ENCODE measurements at regions not wholly inside any gene's neighbourhood (a gene's known extent, or its start where the extent isn't known, plus 50 kb on each side); places are given as distances from the start of the nearest gene placed in this dataset.

- no peak for DNase-seq (ENCODE audit: low read depth)
- no peaks in the 10 kb centered on the region for H3K36me3 ChIP-seq (ENCODE audit: control insufficient read depth, insufficient read depth, low read length, severe bottlenecking)
- H3K9me3 ChIP-seq (ENCODE audit: control insufficient read depth, low read length), result no peaks in the 10 kb centered on the region
- H3K4me1 ChIP-seq (ENCODE audit: control insufficient read depth, insufficient read depth, low read length), result no peaks in the 10 kb centered on the region
- no peak overlapping the region for H3K9ac ChIP-seq (ENCODE audit: low read length)
- H3K27me3 ChIP-seq (replicated peaks; ENCODE audit: control insufficient read depth, insufficient read depth, low read length), result peaks cover 38% of the 10 kb centered on the region
- no peak overlapping the region for H3K4me3 ChIP-seq (ENCODE audit: low read length)
Measured at GRCh38 chr5:2164586-2164985, 281.9 kb upstream of the IRX4 start.

- H3K9ac ChIP-seq (ENCODE audit: low read length), result no peak overlapping the region
- no peak overlapping the region for H3K4me3 ChIP-seq (ENCODE audit: low read length)
- no peaks in the 10 kb centered on the region for H3K4me1 ChIP-seq (ENCODE audit: control insufficient read depth, insufficient read depth, low read length)
- no peaks in the 10 kb centered on the region for H3K9me3 ChIP-seq (ENCODE audit: control insufficient read depth, low read length)
- DNase-seq (ENCODE audit: low read depth), result no peak
- H3K36me3 ChIP-seq (ENCODE audit: control insufficient read depth, insufficient read depth, low read length, severe bottlenecking), result no peaks in the 10 kb centered on the region
- H3K27me3 ChIP-seq (replicated peaks; ENCODE audit: control insufficient read depth, insufficient read depth, low read length), result peaks cover 37% of the 10 kb centered on the region
Measured at GRCh38 chr5:2163940-2164490, 281.3 kb upstream of the IRX4 start.

DNA sequence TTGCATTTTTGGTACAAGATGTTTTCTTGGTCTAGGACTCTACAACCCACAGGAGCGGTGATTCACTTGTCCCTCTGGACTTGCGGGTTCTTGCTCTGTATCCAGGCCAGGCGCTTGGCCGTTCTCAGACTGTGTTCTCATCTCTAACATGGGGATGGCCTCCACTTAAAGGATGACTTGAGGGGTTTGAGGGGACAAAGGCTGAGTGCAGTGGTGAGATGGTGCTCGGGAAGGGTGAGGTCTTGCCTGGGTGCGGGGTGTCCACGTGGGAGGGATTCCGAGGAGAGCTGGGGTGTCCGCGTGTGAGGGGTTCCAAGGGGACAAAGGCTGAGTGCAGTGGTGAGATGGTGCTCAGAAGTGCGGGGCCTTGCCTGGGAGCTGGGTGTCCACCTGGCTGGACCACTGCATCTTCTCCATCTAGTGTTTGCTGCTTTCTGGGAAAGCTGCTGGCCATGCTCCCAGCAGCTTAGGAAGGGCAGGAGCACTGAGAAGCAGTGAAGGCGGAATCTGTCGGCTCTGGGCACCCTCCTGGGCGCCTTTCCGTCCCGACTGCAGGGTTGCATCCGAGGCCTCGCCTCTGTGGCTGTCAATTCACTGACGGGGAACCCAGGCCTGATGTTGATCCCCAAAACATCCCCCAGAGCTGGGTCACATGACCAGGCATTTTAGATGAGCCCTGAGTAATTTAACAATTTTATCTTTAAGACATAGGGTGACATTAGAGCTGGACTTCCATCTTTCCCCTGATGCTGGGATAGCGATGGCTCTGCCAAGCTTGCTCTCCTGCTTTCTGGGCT lies 280.5 kb upstream of the IRX4 start:
- Histone ChIP-seq H3K36me3 (ENCODE audit: control insufficient read depth, insufficient read depth, low read length, severe bottlenecking) (no peaks in the 10 kb centered on the region), H3K4me3 (ENCODE audit: low read length) (no peak overlapping the region), H3K4me1 (ENCODE audit: control insufficient read depth, insufficient read depth, low read length) (no peaks in the 10 kb centered on the region), H3K9me3 (ENCODE audit: control insufficient read depth, low read length) (no peaks in the 10 kb centered on the region), H3K27me3 (replicated peaks; ENCODE audit: control insufficient read depth, insufficient read depth, low read length) (peaks cover 35% of the 10 kb centered on the region), H3K9ac (ENCODE audit: low read length) (no peak overlapping the region)
- no peak for DNase-seq (ENCODE audit: low read depth)

GRCh38 chr5:2160811-2161210 lies 278.1 kb upstream of the IRX4 start:
- H3K4me3 ChIP-seq (ENCODE audit: low read length), result no peak overlapping the region
- H3K36me3 ChIP-seq (ENCODE audit: control insufficient read depth, insufficient read depth, low read length, severe bottlenecking), result no peaks in the 10 kb centered on the region
- H3K9ac ChIP-seq (ENCODE audit: low read length), result no peak overlapping the region
- DNase-seq (ENCODE audit: low read depth), result no peak
- no peaks in the 10 kb centered on the region for H3K4me1 ChIP-seq (ENCODE audit: control insufficient read depth, insufficient read depth, low read length)
- H3K9me3 ChIP-seq (ENCODE audit: control insufficient read depth, low read length), result no peaks in the 10 kb centered on the region
- H3K27me3 ChIP-seq (replicated peaks; ENCODE audit: control insufficient read depth, insufficient read depth, low read length), result peaks cover 22% of the 10 kb centered on the region

- Histone ChIP-seq H3K27me3 (replicated peaks; ENCODE audit: control insufficient read depth, insufficient read depth, low read length) (peaks cover 23% of the 10 kb centered on the region), H3K4me1 (ENCODE audit: control insufficient read depth, insufficient read depth, low read length) (no peaks in the 10 kb centered on the region), H3K36me3 (ENCODE audit: control insufficient read depth, insufficient read depth, low read length, severe bottlenecking) (no peaks in the 10 kb centered on the region), H3K4me3 (ENCODE audit: low read length) (no peak overlapping the region), H3K9me3 (ENCODE audit: control insufficient read depth, low read length) (no peaks in the 10 kb centered on the region), H3K9ac (ENCODE audit: low read length) (no peak overlapping the region)
- DNase-seq (ENCODE audit: low read depth), result no peak
Measured at GRCh38 chr5:2158767-2159166, 276.0 kb upstream of the IRX4 start.

DNA sequence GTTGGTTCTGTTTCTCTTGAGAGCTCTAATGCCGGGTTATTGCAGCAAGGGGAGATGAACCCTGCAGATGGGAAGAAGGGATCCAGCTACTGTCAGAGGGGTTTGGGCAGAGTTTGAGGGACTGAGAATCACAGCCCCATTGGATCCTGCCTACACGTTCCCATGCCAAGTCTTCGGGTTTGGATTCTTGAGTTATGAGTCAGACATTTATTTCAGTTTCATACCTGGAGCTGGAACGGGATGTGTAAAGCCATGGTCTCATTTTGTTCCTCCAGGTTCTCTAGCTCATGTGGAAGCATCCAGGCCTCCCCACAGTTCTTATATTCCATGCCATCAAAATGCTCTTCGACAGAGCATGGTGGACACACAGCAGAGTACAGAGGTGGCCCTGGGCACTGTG lies 275.4 kb upstream of the IRX4 start:
- no peak overlapping the region for H3K9ac ChIP-seq (ENCODE audit: low read length)
- H3K27me3 ChIP-seq (replicated peaks; ENCODE audit: control insufficient read depth, insufficient read depth, low read length), result peaks cover 25% of the 10 kb centered on the region
- no peak overlapping the region for H3K4me3 ChIP-seq (ENCODE audit: low read length)
- no peaks in the 10 kb centered on the region for H3K9me3 ChIP-seq (ENCODE audit: control insufficient read depth, low read length)
- H3K36me3 ChIP-seq (ENCODE audit: control insufficient read depth, insufficient read depth, low read length, severe bottlenecking), result no peaks in the 10 kb centered on the region
- DNase-seq (ENCODE audit: low read depth), result no peak
- no peaks in the 10 kb centered on the region for H3K4me1 ChIP-seq (ENCODE audit: control insufficient read depth, insufficient read depth, low read length)

GRCh38 chr5:2157372-2157771 lies 274.6 kb upstream of the IRX4 start:
- Histone ChIP-seq H3K36me3 (ENCODE audit: control insufficient read depth, insufficient read depth, low read length, severe bottlenecking) (no peaks in the 10 kb centered on the region), H3K27me3 (replicated peaks; ENCODE audit: control insufficient read depth, insufficient read depth, low read length) (peaks cover 25% of the 10 kb centered on the region), H3K9ac (ENCODE audit: low read length) (no peak overlapping the region), H3K9me3 (ENCODE audit: control insufficient read depth, low read length) (no peaks in the 10 kb centered on the region), H3K4me3 (ENCODE audit: low read length) (no peak overlapping the region), H3K4me1 (ENCODE audit: control insufficient read depth, insufficient read depth, low read length) (no peaks in the 10 kb centered on the region)
- DNase-seq (ENCODE audit: low read depth), result no peak

DNA sequence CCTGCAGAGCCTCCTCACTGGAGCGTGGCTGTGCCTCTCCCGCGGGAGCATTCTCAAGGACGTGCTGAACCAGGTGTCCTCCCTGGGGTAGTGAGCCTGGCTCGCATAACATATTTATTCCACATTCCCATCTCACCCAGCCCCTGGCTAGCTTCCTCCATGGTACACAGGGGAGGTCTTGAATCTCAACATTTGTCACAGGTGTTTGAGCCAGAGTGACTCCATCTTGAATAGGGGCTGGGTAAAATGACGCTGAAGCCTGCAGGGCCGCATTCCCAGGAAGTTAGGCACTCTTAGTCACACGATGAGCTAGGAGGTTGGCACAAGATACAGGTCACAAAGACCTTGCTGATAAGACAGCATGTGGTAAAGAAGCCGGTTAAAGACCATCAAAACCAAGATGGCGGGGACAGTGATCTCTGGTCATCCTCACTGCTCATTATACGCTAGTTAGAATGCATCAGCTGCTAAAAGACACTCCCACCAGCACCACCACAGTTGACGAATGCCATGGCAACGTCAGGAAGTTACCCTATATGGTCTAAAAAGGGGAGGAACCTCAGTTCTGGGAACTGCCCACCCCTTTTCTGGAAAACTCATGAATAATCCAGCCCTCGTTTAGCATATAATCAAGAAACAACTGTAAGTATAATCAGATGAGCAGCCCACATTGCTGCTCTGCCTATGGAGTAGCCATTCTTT lies 273.8 kb upstream of the IRX4 start:
- Histone ChIP-seq H3K9me3 (ENCODE audit: control insufficient read depth, low read length) (no peaks in the 10 kb centered on the region), H3K36me3 (ENCODE audit: control insufficient read depth, insufficient read depth, low read length, severe bottlenecking) (no peaks in the 10 kb centered on the region), H3K27me3 (replicated peaks; ENCODE audit: control insufficient read depth, insufficient read depth, low read length) (peaks cover 25% of the 10 kb centered on the region), H3K4me1 (ENCODE audit: control insufficient read depth, insufficient read depth, low read length) (no peaks in the 10 kb centered on the region), H3K4me3 (ENCODE audit: low read length) (no peak overlapping the region), H3K9ac (ENCODE audit: low read length) (no peak overlapping the region)
- DNase-seq (ENCODE audit: low read depth), result no peak

GRCh38 chr5:2155556-2155955 lies 272.8 kb upstream of the IRX4 start:
- no peak overlapping the region for H3K9ac ChIP-seq (ENCODE audit: low read length)
- H3K36me3 ChIP-seq (ENCODE audit: control insufficient read depth, insufficient read depth, low read length, severe bottlenecking), result no peaks in the 10 kb centered on the region
- DNase-seq (ENCODE audit: low read depth), result no peak
- H3K4me3 ChIP-seq (ENCODE audit: low read length), result no peak overlapping the region
- H3K9me3 ChIP-seq (ENCODE audit: control insufficient read depth, low read length), result no peaks in the 10 kb centered on the region
- peaks cover 25% of the 10 kb centered on the region for H3K27me3 ChIP-seq (replicated peaks; ENCODE audit: control insufficient read depth, insufficient read depth, low read length)
- H3K4me1 ChIP-seq (ENCODE audit: control insufficient read depth, insufficient read depth, low read length), result no peaks in the 10 kb centered on the region

DNA sequence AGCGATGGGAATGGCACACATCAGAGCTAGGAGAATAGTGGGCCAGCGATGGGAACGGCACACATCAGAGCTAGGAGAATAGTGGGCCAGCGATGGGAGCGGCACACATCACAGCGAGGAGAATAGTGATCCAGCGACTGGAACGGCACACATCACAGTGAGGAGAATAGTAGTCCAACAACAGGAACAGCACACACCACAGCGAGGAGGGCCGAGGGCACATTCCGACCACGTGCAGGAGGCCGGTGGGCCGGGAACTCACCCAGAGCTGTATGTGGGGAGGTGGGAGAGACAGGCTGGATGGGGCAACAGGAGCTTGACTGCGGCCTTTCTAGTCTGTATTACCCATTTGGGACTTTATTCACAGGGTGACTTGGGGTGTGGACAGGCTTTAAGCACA lies 271.1 kb upstream of the IRX4 start:
- no peaks in the 10 kb centered on the region for H3K36me3 ChIP-seq (ENCODE audit: control insufficient read depth, insufficient read depth, low read length, severe bottlenecking)
- H3K4me3 ChIP-seq (ENCODE audit: low read length), result no peak overlapping the region
- DNase-seq (ENCODE audit: low read depth), result no peak
- peaks cover 14% of the 10 kb centered on the region for H3K27me3 ChIP-seq (replicated peaks; ENCODE audit: control insufficient read depth, insufficient read depth, low read length)
- H3K9ac ChIP-seq (ENCODE audit: low read length), result no peak overlapping the region
- H3K4me1 ChIP-seq (ENCODE audit: control insufficient read depth, insufficient read depth, low read length), result no peaks in the 10 kb centered on the region
- no peaks in the 10 kb centered on the region for H3K9me3 ChIP-seq (ENCODE audit: control insufficient read depth, low read length)

DNA sequence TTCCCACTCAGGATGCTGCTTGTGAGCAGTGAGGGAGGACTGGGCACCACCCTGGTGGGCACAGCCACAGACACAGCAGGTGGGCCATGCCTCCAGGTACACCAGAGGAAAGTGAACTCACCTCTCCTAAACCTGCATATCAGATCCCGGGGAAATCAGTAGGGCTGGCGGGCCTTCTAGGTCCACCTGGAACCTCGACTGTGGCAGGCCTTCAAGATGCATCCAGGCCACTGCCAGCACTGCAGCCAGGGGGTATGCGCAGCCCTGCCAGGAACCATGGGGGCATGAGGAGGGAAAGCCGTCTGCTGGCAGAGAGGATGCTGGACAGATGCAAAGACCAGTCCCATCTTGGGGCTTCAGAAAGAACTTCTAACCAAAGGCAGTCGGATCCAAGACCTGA lies 270.6 kb upstream of the IRX4 start:
- no peaks in the 10 kb centered on the region for H3K9me3 ChIP-seq (ENCODE audit: control insufficient read depth, low read length)
- no peaks in the 10 kb centered on the region for H3K4me1 ChIP-seq (ENCODE audit: control insufficient read depth, insufficient read depth, low read length)
- no peak overlapping the region for H3K4me3 ChIP-seq (ENCODE audit: low read length)
- DNase-seq (ENCODE audit: low read depth), result no peak
- peaks cover 11% of the 10 kb centered on the region for H3K27me3 ChIP-seq (replicated peaks; ENCODE audit: control insufficient read depth, insufficient read depth, low read length)
- H3K36me3 ChIP-seq (ENCODE audit: control insufficient read depth, insufficient read depth, low read length, severe bottlenecking), result no peaks in the 10 kb centered on the region
- H3K9ac ChIP-seq (ENCODE audit: low read length), result no peak overlapping the region

All from adipocyte (in vitro differentiated cells).